WTC11 (cell line): ENCODE measurements at regions not wholly inside any gene's neighbourhood (a gene's known extent, or its start where the extent isn't known, plus 50 kb on each side); places are given as distances from the start of the nearest gene placed in this dataset.

Experiments used
- ATAC-seq: fragments of 200-7000 bp; cut with Tn5 transposase; 2 replicates; pipeline ENCODE4 v1.10.0; 2021; ENCODE audit warnings: mild to moderate bottlenecking, moderate library complexity
- CTCF ChIA-PET: fragments of 300-600 bp; sonication (Branson Sonifier 250); formaldehyde crosslinking; loops from one replicate; lab custom pipeline; 2021; ENCODE audit warnings: antibody characterized with exemption; lab: Charles Lee
- POLR2A ChIA-PET: fragments of 350-600 bp; sonication (Branson Sonifier 250); formaldehyde crosslinking; loops from one replicate; lab custom pipeline; 2021; ENCODE audit warnings: antibody characterized with exemption; lab: Charles Lee
- DNase-seq: peaks from one replicate; pipeline ENCODE4 v3.0.0; 2021; ENCODE audit warnings: low spot score
- H3K27ac Mint-ChIP-seq: 2 replicates; pipeline ENCODE4 v1.8.0; 2021; ENCODE audit warnings: mixed read lengths
- H3K27me3 Mint-ChIP-seq: 2 replicates; pipeline ENCODE4 v1.8.0; 2021; ENCODE audit warnings: low read depth, mild to moderate bottlenecking, moderate library complexity, mixed read lengths
- H3K36me3 Mint-ChIP-seq: 2 replicates; pipeline ENCODE4 v1.8.0; 2021; ENCODE audit warnings: mixed read lengths
- H3K4me1 Mint-ChIP-seq: 2 replicates; pipeline ENCODE4 v1.8.0; 2022; ENCODE audit warnings: mixed read lengths
- H3K4me3 Mint-ChIP-seq: 2 replicates; pipeline ENCODE4 v1.8.0; 2021; ENCODE audit warnings: mild to moderate bottlenecking, moderate library complexity, mixed read lengths
- H3K9me3 Mint-ChIP-seq: 2 replicates; pipeline ENCODE4 v1.8.0; 2021; ENCODE audit warnings: mixed read lengths
- AR ChIP-seq: fragments of 250-450 bp; sonication (Bioruptor Pico); IDR thresholded peaks from 2 replicates; pipeline ENCODE4 v1.9.0; 2021; ENCODE audit warnings: mild to moderate bottlenecking
- GABPB1 ChIP-seq: sonication (generic); formaldehyde crosslinking; IDR thresholded peaks from 2 replicates; pipeline ENCODE4 v1.8.1; 2023; ENCODE audit warnings: mild to moderate bottlenecking, missing genetic modification reagents
- GRHL2 ChIP-seq: fragments of 250-450 bp; sonication (Bioruptor Pico); IDR thresholded peaks from 2 replicates; pipeline ENCODE4 v1.8.0; 2022; ENCODE audit warnings: mild to moderate bottlenecking, moderate library complexity; ENCODE audit not compliant: insufficient replicate concordance, severe bottlenecking
- IRF2 ChIP-seq: sonication (generic); formaldehyde crosslinking; IDR thresholded peaks from 2 replicates; pipeline ENCODE4 v1.8.0; 2022; ENCODE audit warnings: low read depth, missing genetic modification reagents, borderline replicate concordance
- JUN ChIP-seq: sonication (generic); formaldehyde crosslinking; IDR thresholded peaks from 2 replicates; pipeline ENCODE4 v1.8.0; 2023; ENCODE audit warnings: mild to moderate bottlenecking, missing genetic modification reagents
- MAX ChIP-seq: sonication (generic); formaldehyde crosslinking; IDR thresholded peaks from 2 replicates; pipeline ENCODE4 v1.8.0; 2022; ENCODE audit warnings: mild to moderate bottlenecking, missing genetic modification reagents
- MXD4 ChIP-seq: fragments of 250-450 bp; sonication (Bioruptor Pico); IDR thresholded peaks from 2 replicates; pipeline ENCODE4 v1.8.0; 2021; ENCODE audit warnings: mild to moderate bottlenecking, moderate library complexity, borderline replicate concordance
- MYBL2 ChIP-seq: sonication (generic); formaldehyde crosslinking; IDR thresholded peaks from 2 replicates; pipeline ENCODE4 v1.8.1; 2023; ENCODE audit warnings: mild to moderate bottlenecking, moderate library complexity, missing genetic modification reagents
- NFE2L1 ChIP-seq: sonication (generic); formaldehyde crosslinking; IDR thresholded peaks from 2 replicates; pipeline ENCODE4 v1.8.1; 2023; ENCODE audit warnings: missing genetic modification reagents
- NR1H2 ChIP-seq: sonication (generic); formaldehyde crosslinking; IDR thresholded peaks from 2 replicates; pipeline ENCODE4 v1.9.0; 2021; ENCODE audit warnings: mild to moderate bottlenecking, moderate library complexity, missing genetic modification reagents
- NR3C1 ChIP-seq: sonication (generic); formaldehyde crosslinking; conservative IDR thresholded peaks from 2 replicates; pipeline ENCODE4 v1.8.1; 2023; ENCODE audit warnings: low read depth, mild to moderate bottlenecking, missing genetic modification reagents
- SP1 ChIP-seq: sonication (generic); formaldehyde crosslinking; conservative IDR thresholded peaks from 2 replicates; pipeline ENCODE4 v1.8.1; 2022; ENCODE audit warnings: missing genetic modification reagents
- STAT6 ChIP-seq: sonication (generic); formaldehyde crosslinking; conservative IDR thresholded peaks from 2 replicates; pipeline ENCODE4 v1.8.1; 2023; ENCODE audit warnings: mild to moderate bottlenecking, low read depth, missing genetic modification reagents, moderate library complexity
- ZNF281 ChIP-seq: sonication (generic); formaldehyde crosslinking; IDR thresholded peaks from 2 replicates; pipeline ENCODE4 v1.8.0; 2023; ENCODE audit warnings: mild to moderate bottlenecking, missing genetic modification reagents
- ZNF317 ChIP-seq: sonication (generic); formaldehyde crosslinking; IDR thresholded peaks from 2 replicates; pipeline ENCODE4 v1.8.1; 2023; ENCODE audit warnings: low read depth, mild to moderate bottlenecking, moderate library complexity, missing genetic modification reagents, borderline replicate concordance
- TF ChIP-seq, protein P1 (sequence below): sonication (generic); formaldehyde crosslinking; IDR thresholded peaks from 2 replicates; pipeline ENCODE4 v1.8.0; 2023; ENCODE audit warnings: missing genetic modification reagents, mild to moderate bottlenecking, borderline replicate concordance

- TF ChIP-seq, protein P1, sequence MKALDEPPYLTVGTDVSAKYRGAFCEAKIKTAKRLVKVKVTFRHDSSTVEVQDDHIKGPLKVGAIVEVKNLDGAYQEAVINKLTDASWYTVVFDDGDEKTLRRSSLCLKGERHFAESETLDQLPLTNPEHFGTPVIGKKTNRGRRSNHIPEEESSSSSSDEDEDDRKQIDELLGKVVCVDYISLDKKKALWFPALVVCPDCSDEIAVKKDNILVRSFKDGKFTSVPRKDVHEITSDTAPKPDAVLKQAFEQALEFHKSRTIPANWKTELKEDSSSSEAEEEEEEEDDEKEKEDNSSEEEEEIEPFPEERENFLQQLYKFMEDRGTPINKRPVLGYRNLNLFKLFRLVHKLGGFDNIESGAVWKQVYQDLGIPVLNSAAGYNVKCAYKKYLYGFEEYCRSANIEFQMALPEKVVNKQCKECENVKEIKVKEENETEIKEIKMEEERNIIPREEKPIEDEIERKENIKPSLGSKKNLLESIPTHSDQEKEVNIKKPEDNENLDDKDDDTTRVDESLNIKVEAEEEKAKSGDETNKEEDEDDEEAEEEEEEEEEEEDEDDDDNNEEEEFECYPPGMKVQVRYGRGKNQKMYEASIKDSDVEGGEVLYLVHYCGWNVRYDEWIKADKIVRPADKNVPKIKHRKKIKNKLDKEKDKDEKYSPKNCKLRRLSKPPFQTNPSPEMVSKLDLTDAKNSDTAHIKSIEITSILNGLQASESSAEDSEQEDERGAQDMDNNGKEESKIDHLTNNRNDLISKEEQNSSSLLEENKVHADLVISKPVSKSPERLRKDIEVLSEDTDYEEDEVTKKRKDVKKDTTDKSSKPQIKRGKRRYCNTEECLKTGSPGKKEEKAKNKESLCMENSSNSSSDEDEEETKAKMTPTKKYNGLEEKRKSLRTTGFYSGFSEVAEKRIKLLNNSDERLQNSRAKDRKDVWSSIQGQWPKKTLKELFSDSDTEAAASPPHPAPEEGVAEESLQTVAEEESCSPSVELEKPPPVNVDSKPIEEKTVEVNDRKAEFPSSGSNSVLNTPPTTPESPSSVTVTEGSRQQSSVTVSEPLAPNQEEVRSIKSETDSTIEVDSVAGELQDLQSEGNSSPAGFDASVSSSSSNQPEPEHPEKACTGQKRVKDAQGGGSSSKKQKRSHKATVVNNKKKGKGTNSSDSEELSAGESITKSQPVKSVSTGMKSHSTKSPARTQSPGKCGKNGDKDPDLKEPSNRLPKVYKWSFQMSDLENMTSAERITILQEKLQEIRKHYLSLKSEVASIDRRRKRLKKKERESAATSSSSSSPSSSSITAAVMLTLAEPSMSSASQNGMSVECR (CRISPR knock-in tag) = no peak
- TF ChIP-seq SP1 (CRISPR knock-in tag) (no peak), MYBL2 (CRISPR knock-in tag) (no peak), NFE2L1 (CRISPR knock-in tag) (no peak), MAX (CRISPR knock-in tag) (no peak), JUN (CRISPR knock-in tag) (no peak), AR (CRISPR knock-in tag) (no peak)
Measured at GRCh38 chr14:106843951-106844483, 1317.6 kb downstream of the TMEM121 start (continued).

- ChIA-PET POLR2A (no interaction called here), CTCF (no interaction called here)
- no peak for DNase-seq
- Mint-ChIP-seq H3K36me3 (peaks cover 79% of the 10 kb centered on the region), H3K27me3 (peaks cover 14% of the 10 kb centered on the region), H3K4me3 (no peak overlapping the region), H3K4me1 (no peaks in the 10 kb centered on the region), H3K9me3 (peaks cover 89% of the 10 kb centered on the region), H3K27ac (no peak overlapping the region)
- no peak for ATAC-seq
- TF ChIP-seq ZNF317 (no peak), STAT6 (CRISPR knock-in tag) (no peak), MXD4 (CRISPR knock-in tag) (no peak), NR3C1 (no peak), GRHL2 (CRISPR knock-in tag) (no peak), NR1H2 (CRISPR knock-in tag) (no peak), IRF2 (CRISPR knock-in tag) (no peak), ZNF281 (CRISPR knock-in tag) (no peak), GABPB1 (no peak), MAX (CRISPR knock-in tag) (no peak)
- TF ChIP-seq, protein P1 (CRISPR knock-in tag) = no peak
Measured at GRCh38 chr14:106844608-106845285, 1318.4 kb downstream of the TMEM121 start.
